K562 (cell line): ENCODE measurements at regions not wholly inside any gene's neighbourhood (a gene's known extent, or its start where the extent isn't known, plus 50 kb on each side); places are given as distances from the start of the nearest gene placed in this dataset.

ENCODE experiments used
- ATAC-seq: fragments of 200-7000 bp; cut with Tn5 transposase; 3 replicates; pipeline ENCODE4 v1.9.1; 2020; ENCODE audit warnings: moderate library complexity
- BruUV-seq: library from RNA; stranded (reverse); fragments of 400-500 nt; replicated peaks from 2 replicates; lab custom pipeline; 2021; lab: Mats Ljungman, UMichigan
- CTCF ChIA-PET: fragments of 300-600 bp; formaldehyde crosslinking; extraction: SDS; loops from one replicate; lab custom pipeline; 2021; ENCODE audit warnings: low intra/inter-chr PET ratio; lab: Yijun Ruan, JAX
- POLR2A ChIA-PET: fragments of 300-600, 350-650 bp; sonication (Branson Sonifier 250); formaldehyde crosslinking; extraction: SDS; loops from one replicate; lab custom pipeline; 2021; ENCODE audit warnings: antibody characterized with exemption, inconsistent platforms; lab: Yijun Ruan, JAX
- DNase-seq, 4 experiments: peaks; one replicate each; pipeline versions ENCODE4 v3.0.0 to v3.0.0-alpha.2; 2011 to 2018; ENCODE audit warnings: low spot score in 3 of 4, mixed read lengths in 3 of 4; ENCODE audit errors: extremely low read depth in 1 of 4
- FAIRE-seq: peaks from 2 replicates; lab custom pipeline; 2011; peaks lifted over from hg19 to GRCh38; lab: Jason Lieb, UNC
- H2AFZ ChIP-seq: 2 replicates; pipeline ENCODE4 v1.6.0; 2011; ENCODE audit warnings: low read depth, low read length, control low read depth, inconsistent platforms
- H3K27ac ChIP-seq: fragments of 200-600 bp; 3 replicates; pipeline ENCODE4 v1.8.0; 2011; ENCODE audit warnings: low read depth, mild to moderate bottlenecking, control low read depth, inconsistent platforms, low read length, moderate library complexity, mixed read lengths; ENCODE audit errors: extremely low read depth
- H3K27me3 ChIP-seq, 2 experiments: fragments of 300-600 bp in 1 of 2; 2 replicates in 1 of 2; 3 replicates in 1 of 2; pipeline versions ENCODE4 v1.6.0 to v1.8.0; 2011; ENCODE audit warnings: inconsistent platforms in 2 of 2, low read length in 2 of 2, mild to moderate bottlenecking in 1 of 2, mixed read lengths in 1 of 2, moderate library complexity in 1 of 2; ENCODE audit not compliant: control insufficient read depth in 2 of 2, insufficient read depth in 2 of 2
- H3K36me3 ChIP-seq: fragments of 300-600 bp; 3 replicates; pipeline ENCODE4 v1.8.0; 2011; ENCODE audit warnings: mild to moderate bottlenecking, low read length, inconsistent platforms; ENCODE audit not compliant: control insufficient read depth, insufficient read depth
- H3K4me1 ChIP-seq, 2 experiments: fragments of 200-600 bp in 1 of 2; replicated peaks in 1 of 2; 2 replicates in 1 of 2; 3 replicates in 1 of 2; pipeline versions ENCODE4 v1.5.1 to v1.8.0; 2011; ENCODE audit warnings: inconsistent platforms in 2 of 2, low read length in 2 of 2, mild to moderate bottlenecking in 1 of 2, mixed read lengths in 1 of 2, moderate library complexity in 1 of 2; ENCODE audit not compliant: control insufficient read depth in 2 of 2, insufficient read depth in 2 of 2
- H3K4me2 ChIP-seq: 2 replicates; pipeline ENCODE4 v1.6.1; 2011; ENCODE audit warnings: low read length, control low read depth, inconsistent platforms, mixed read lengths; ENCODE audit not compliant: insufficient read depth
- H3K4me3 ChIP-seq: fragments of 200-600 bp; sonication (generic), shearing (Covaris generic); 2 replicates; pipeline ENCODE4 v1.5.1; 2016; ENCODE audit warnings: control low read depth, inconsistent platforms
- H3K79me2 ChIP-seq: fragments of 200-600 bp; 3 replicates; pipeline ENCODE4 v1.8.0; 2011; ENCODE audit warnings: low read length, inconsistent platforms; ENCODE audit not compliant: control insufficient read depth, insufficient read depth
- H3K9ac ChIP-seq, 2 experiments: 2 replicates each; pipeline versions ENCODE4 v1.6.0 to v1.6.1; 2011; ENCODE audit warnings: low read depth in 2 of 2, low read length in 2 of 2, control low read depth in 1 of 2, inconsistent platforms in 1 of 2, mild to moderate bottlenecking in 1 of 2, mixed read lengths in 1 of 2; ENCODE audit not compliant: insufficient read depth in 1 of 2
- H3K9me1 ChIP-seq: one replicate; pipeline ENCODE4 v1.6.0; 2011; ENCODE audit warnings: inconsistent platforms, mild to moderate bottlenecking, low read length, moderate library complexity; ENCODE audit not compliant: control insufficient read depth, insufficient read depth
- H3K9me3 ChIP-seq: replicated peaks from 2 replicates; pipeline ENCODE4 v1.5.1; 2011; ENCODE audit warnings: low read depth, low read length, inconsistent platforms; ENCODE audit not compliant: control insufficient read depth, insufficient read depth
- H4K20me1 ChIP-seq: replicated peaks from 2 replicates; pipeline ENCODE4 v1.6.1; 2011; ENCODE audit warnings: low read length, inconsistent platforms, mixed read lengths; ENCODE audit not compliant: control insufficient read depth, insufficient read depth
- TFAP4 ChIP-seq: sonication (generic); formaldehyde crosslinking; IDR thresholded peaks from 2 replicates; pipeline ENCODE4 v1.8.0; 2022; ENCODE audit warnings: missing genetic modification reagents, mild to moderate bottlenecking, moderate library complexity, borderline replicate concordance
- WGBS: fragments of 100-300 bp; shearing (Covaris generic); methylation state at CpG from one replicate; pipeline ENCODE4 v1.1.6; 2016; ENCODE audit warnings: low coverage, mixed read lengths; ENCODE audit not compliant: insufficient coverage; ENCODE audit errors: missing lambda C conversion rate; 5-methylcytosine and 5-hydroxymethylcytosine counted together
- in situ Hi-C: fragments of 300-500 bp; cut with MboI; formaldehyde crosslinking; loops from 4 replicates; pipeline ENCODE4 v1.15.0; 2018; ENCODE audit warnings: inconsistent platforms, mixed read lengths
- intact Hi-C: fragments of 100-400 bp; cut with micrococcal nuclease; formaldehyde crosslinking; loops from 2 replicates; pipeline ENCODE4 v1.14.2; 2022
- TF ChIP-seq, protein P1 (sequence below): IDR thresholded peaks from 2 replicates; pipeline ENCODE4 v1.6.1; 2014; ENCODE audit warnings: antibody characterized with exemption
- TF ChIP-seq, protein P2 (sequence below): sonication (generic); formaldehyde crosslinking; IDR thresholded peaks from 2 replicates; pipeline ENCODE4 v1.8.1; 2023; ENCODE audit warnings: mild to moderate bottlenecking, missing genetic modification reagents

GRCh38 chr3:43187836-43188479 lies 82.1 kb upstream of the POMGNT2 start:
- Histone ChIP-seq H3K79me2 (no peaks in the 10 kb centered on the region), H3K36me3 (no peaks in the 10 kb centered on the region), H3K4me2 (no peak overlapping the region), H3K9me3 (no peaks in the 10 kb centered on the region), H3K9me1 (no peaks in the 10 kb centered on the region), H3K27me3 (peaks cover 0 to 12% of the 10 kb centered on the region in 2 experiments; a peak in 2 of 5 replicates), H3K9ac (no peak overlapping the region), H3K27ac (no peak overlapping the region), H4K20me1 (no peaks in the 10 kb centered on the region), H3K4me3 (no peak overlapping the region), H2AFZ (no peak overlapping the region), H3K4me1 (no peaks in the 10 kb centered on the region; a peak in 1 of 5 replicates)
- WGBS, result 6% methylated on average over 1 of the region's 1 CpG
- intact Hi-C loops (no loop called here), in situ Hi-C loops (no loop called here)
- ChIA-PET POLR2A (interaction anchor here (0.5 to 1.5 kb wide), 5 partner anchors 10 to 442 kb away, joined by 3 to 4 read pairs (median 3); no protein-coding TSS in a partner anchor), CTCF (no interaction called here)
- no peak for ATAC-seq
- TF ChIP-seq, protein P1, sequence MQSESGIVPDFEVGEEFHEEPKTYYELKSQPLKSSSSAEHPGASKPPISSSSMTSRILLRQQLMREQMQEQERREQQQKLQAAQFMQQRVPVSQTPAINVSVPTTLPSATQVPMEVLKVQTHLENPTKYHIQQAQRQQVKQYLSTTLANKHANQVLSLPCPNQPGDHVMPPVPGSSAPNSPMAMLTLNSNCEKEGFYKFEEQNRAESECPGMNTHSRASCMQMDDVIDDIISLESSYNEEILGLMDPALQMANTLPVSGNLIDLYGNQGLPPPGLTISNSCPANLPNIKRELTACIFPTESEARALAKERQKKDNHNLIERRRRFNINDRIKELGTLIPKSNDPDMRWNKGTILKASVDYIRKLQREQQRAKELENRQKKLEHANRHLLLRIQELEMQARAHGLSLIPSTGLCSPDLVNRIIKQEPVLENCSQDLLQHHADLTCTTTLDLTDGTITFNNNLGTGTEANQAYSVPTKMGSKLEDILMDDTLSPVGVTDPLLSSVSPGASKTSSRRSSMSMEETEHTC, result no peak
- no peak for TF ChIP-seq TFAP4 (CRISPR knock-in tag)
- TF ChIP-seq, protein P2, sequence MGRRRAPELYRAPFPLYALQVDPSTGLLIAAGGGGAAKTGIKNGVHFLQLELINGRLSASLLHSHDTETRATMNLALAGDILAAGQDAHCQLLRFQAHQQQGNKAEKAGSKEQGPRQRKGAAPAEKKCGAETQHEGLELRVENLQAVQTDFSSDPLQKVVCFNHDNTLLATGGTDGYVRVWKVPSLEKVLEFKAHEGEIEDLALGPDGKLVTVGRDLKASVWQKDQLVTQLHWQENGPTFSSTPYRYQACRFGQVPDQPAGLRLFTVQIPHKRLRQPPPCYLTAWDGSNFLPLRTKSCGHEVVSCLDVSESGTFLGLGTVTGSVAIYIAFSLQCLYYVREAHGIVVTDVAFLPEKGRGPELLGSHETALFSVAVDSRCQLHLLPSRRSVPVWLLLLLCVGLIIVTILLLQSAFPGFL (CRISPR knock-in tag), result no peak
- no peak for FAIRE-seq
- no peak for DNase-seq
- no TSS peak for BruUV-seq
